ENCODE measurements at regions not wholly inside any gene's neighbourhood (a gene's known extent, or its start where the extent isn't known, plus 50 kb on each side); places are given as distances from the start of the nearest gene placed in this dataset.

DNA sequence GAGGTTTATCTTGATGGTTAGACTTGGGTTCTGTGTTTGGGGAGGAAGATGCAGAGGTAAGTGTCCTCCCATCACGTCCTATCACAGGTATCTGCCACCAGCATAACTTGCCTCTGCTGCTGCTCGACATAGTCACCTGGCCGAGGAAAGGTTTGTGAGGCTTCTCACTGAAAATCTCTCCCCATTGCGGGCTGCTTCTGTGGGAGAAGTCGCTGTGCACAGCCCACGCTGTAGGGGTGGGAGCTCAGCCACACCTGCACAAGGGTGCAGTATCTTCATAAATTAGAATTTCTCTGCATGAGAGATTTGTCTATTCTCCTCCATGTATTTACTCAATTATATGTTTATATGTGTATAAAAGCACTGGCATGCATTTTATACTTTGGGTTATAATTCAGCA, 415.7 kb upstream of the MYT1L start:
- Histone ChIP-seq H3K4me1 (ENCODE audit: control insufficient read depth, insufficient read depth, low read length) (no peaks in the 10 kb centered on the region), H3K36me3 (ENCODE audit: control insufficient read depth in 2 of 2, insufficient read depth in 2 of 2, low read length in 1 of 2) (no peaks in the 10 kb centered on the region), H4K20me1 (ENCODE audit: control insufficient read depth, insufficient read depth) (no peaks in the 10 kb centered on the region), H2AFZ (ENCODE audit: control insufficient read depth, low read depth, low read length) (no peak overlapping the region), H3K9me3 (replicated peaks; ENCODE audit: control insufficient read depth, insufficient read depth, low read length) (no peaks in the 10 kb centered on the region; the same call in 2 of the 3 replicates), H3K9ac (ENCODE audit: control insufficient read depth, insufficient read depth, low read length) (no peak overlapping the region), H3K4me3 (no peak overlapping the region), H3K27me3 (replicated peaks in 1 of 2; ENCODE audit: control insufficient read depth in 2 of 2, insufficient read depth in 2 of 2, low read length in 1 of 2) (no peaks in the 10 kb centered on the region), H3K27ac (ENCODE audit: control insufficient read depth, insufficient read depth) (no peak overlapping the region), H3K4me2 (ENCODE audit: control insufficient read depth, insufficient read depth) (no peak overlapping the region), H3K79me2 (ENCODE audit: control insufficient read depth, insufficient read depth, low read length) (no peaks in the 10 kb centered on the region)
- BruUV-seq (replicated peaks): no TSS peak
- ATAC-seq (no peak), DNase-seq (ENCODE audit: low read depth, low spot score) (no peak), FAIRE-seq (no peak)
- POLR2A ChIA-PET: no interaction called here
- CTCF ChIA-PET: no interaction called here
- 32% methylated on average over 6 of the region's 6 CpGs for WGBS (ENCODE audit: insufficient coverage, insufficient replicate concordance, low lambda C conversion rate, missing lambda C conversion rate)
- SMC1A ChIA-PET (ENCODE audit: uncharacterized antibody, unreplicated experiment): no interaction called here
- in situ Hi-C loops (cut with MboI) (no loop called here), intact Hi-C loops (cut with micrococcal nuclease; ENCODE audit: unreplicated experiment) (no loop called here)
- RAD21 ChIA-PET (ENCODE audit: unreplicated experiment): no interaction called here
- TF ChIP-seq ZNF207 (IDR thresholded peaks at IDR 0.05; ENCODE audit: borderline replicate concordance) (no peak), POLR2A (IDR thresholded peaks at IDR 0.05; ENCODE audit: low read depth, low read length) (no peak), SPI1 (IDR thresholded peaks at IDR 0.05; ENCODE audit: borderline replicate concordance, insufficient read depth, low read depth, low read length) (no peak), CREB1 (IDR thresholded peaks at IDR 0.05; ENCODE audit: low read depth) (no peak), TARDBP (IDR thresholded peaks at IDR 0.05; ENCODE audit: borderline replicate concordance) (no peak), CHD1 (IDR thresholded peaks at IDR 0.05; ENCODE audit: low read depth, low read length) (no peak), TAF1 (IDR thresholded peaks at IDR 0.05; ENCODE audit: borderline replicate concordance, low read depth, low read length) (no peak), TCF12 (IDR thresholded peaks at IDR 0.05; ENCODE audit: low read depth, low read length) (no peak), NR2F1 (conservative IDR thresholded peaks at IDR 0.05) (no peak)
- TF ChIP-seq, protein P1, sequence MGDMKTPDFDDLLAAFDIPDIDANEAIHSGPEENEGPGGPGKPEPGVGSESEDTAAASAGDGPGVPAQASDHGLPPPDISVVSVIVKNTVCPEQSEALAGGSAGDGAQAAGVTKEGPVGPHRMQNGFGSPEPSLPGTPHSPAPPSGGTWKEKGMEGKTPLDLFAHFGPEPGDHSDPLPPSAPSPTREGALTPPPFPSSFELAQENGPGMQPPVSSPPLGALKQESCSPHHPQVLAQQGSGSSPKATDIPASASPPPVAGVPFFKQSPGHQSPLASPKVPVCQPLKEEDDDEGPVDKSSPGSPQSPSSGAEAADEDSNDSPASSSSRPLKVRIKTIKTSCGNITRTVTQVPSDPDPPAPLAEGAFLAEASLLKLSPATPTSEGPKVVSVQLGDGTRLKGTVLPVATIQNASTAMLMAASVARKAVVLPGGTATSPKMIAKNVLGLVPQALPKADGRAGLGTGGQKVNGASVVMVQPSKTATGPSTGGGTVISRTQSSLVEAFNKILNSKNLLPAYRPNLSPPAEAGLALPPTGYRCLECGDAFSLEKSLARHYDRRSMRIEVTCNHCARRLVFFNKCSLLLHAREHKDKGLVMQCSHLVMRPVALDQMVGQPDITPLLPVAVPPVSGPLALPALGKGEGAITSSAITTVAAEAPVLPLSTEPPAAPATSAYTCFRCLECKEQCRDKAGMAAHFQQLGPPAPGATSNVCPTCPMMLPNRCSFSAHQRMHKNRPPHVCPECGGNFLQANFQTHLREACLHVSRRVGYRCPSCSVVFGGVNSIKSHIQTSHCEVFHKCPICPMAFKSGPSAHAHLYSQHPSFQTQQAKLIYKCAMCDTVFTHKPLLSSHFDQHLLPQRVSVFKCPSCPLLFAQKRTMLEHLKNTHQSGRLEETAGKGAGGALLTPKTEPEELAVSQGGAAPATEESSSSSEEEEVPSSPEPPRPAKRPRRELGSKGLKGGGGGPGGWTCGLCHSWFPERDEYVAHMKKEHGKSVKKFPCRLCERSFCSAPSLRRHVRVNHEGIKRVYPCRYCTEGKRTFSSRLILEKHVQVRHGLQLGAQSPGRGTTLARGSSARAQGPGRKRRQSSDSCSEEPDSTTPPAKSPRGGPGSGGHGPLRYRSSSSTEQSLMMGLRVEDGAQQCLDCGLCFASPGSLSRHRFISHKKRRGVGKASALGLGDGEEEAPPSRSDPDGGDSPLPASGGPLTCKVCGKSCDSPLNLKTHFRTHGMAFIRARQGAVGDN (IDR thresholded peaks at IDR 0.05): no peak
- TF ChIP-seq, protein P2, sequence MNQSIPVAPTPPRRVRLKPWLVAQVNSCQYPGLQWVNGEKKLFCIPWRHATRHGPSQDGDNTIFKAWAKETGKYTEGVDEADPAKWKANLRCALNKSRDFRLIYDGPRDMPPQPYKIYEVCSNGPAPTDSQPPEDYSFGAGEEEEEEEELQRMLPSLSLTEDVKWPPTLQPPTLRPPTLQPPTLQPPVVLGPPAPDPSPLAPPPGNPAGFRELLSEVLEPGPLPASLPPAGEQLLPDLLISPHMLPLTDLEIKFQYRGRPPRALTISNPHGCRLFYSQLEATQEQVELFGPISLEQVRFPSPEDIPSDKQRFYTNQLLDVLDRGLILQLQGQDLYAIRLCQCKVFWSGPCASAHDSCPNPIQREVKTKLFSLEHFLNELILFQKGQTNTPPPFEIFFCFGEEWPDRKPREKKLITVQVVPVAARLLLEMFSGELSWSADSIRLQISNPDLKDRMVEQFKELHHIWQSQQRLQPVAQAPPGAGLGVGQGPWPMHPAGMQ (IDR thresholded peaks at IDR 0.05; ENCODE audit: borderline replicate concordance): no peak
- TF ChIP-seq, protein P3, sequence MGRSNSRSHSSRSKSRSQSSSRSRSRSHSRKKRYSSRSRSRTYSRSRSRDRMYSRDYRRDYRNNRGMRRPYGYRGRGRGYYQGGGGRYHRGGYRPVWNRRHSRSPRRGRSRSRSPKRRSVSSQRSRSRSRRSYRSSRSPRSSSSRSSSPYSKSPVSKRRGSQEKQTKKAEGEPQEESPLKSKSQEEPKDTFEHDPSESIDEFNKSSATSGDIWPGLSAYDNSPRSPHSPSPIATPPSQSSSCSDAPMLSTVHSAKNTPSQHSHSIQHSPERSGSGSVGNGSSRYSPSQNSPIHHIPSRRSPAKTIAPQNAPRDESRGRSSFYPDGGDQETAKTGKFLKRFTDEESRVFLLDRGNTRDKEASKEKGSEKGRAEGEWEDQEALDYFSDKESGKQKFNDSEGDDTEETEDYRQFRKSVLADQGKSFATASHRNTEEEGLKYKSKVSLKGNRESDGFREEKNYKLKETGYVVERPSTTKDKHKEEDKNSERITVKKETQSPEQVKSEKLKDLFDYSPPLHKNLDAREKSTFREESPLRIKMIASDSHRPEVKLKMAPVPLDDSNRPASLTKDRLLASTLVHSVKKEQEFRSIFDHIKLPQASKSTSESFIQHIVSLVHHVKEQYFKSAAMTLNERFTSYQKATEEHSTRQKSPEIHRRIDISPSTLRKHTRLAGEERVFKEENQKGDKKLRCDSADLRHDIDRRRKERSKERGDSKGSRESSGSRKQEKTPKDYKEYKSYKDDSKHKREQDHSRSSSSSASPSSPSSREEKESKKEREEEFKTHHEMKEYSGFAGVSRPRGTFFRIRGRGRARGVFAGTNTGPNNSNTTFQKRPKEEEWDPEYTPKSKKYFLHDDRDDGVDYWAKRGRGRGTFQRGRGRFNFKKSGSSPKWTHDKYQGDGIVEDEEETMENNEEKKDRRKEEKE (IDR thresholded peaks at IDR 0.05): no peak
- TF ChIP-seq, protein P4, sequence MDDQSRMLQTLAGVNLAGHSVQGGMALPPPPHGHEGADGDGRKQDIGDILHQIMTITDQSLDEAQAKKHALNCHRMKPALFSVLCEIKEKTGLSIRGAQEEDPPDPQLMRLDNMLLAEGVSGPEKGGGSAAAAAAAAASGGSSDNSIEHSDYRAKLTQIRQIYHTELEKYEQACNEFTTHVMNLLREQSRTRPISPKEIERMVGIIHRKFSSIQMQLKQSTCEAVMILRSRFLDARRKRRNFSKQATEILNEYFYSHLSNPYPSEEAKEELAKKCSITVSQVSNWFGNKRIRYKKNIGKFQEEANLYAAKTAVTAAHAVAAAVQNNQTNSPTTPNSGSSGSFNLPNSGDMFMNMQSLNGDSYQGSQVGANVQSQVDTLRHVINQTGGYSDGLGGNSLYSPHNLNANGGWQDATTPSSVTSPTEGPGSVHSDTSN (IDR thresholded peaks at IDR 0.05; ENCODE audit: insufficient replicate concordance, low read depth, low read length): no peak

All from GM12878 (cell line).